HepG2 (cell line): ENCODE measurements at regions not wholly inside any gene's neighbourhood (a gene's known extent, or its start where the extent isn't known, plus 50 kb on each side); places are given as distances from the start of the nearest gene placed in this dataset.

ENCODE experiments used
- ATAC-seq: fragments of 200-7000 bp; cut with Tn5 transposase; 3 replicates; pipeline ENCODE4 v1.9.1; 2020; ENCODE audit warnings: mild to moderate bottlenecking, moderate library complexity
- BruUV-seq: library from RNA; stranded (reverse); fragments of 400-500 nt; replicated peaks from 2 replicates; lab custom pipeline; 2021; lab: Mats Ljungman, UMichigan
- CTCF ChIA-PET: fragments of 300-600 bp; formaldehyde crosslinking; extraction: SDS; loops from one replicate; lab custom pipeline; 2021; ENCODE audit warnings: low total read pairs, inconsistent platforms, low intra/inter-chr PET ratio; lab: Yijun Ruan, JAX
- POLR2A ChIA-PET: fragments of 350-600 bp; sonication (Branson Sonifier 250); formaldehyde crosslinking; loops from one replicate; lab custom pipeline; 2020; ENCODE audit warnings: antibody characterized with exemption, inconsistent platforms; lab: Yijun Ruan, JAX
- DNase-seq: peaks from one replicate; pipeline ENCODE4 v3.0.0-alpha.2; 2015; ENCODE audit warnings: low spot score
- FAIRE-seq: peaks from 3 replicates; lab custom pipeline; 2011; peaks lifted over from hg19 to GRCh38; lab: Jason Lieb, UNC
- H2AFZ ChIP-seq: one replicate; pipeline ENCODE4 v1.6.1; 2011; ENCODE audit warnings: low read length, inconsistent platforms
- H3K27ac ChIP-seq: fragments of 300-600 bp; 3 replicates; pipeline ENCODE4 v1.8.0; 2011; ENCODE audit warnings: mixed run types, mild to moderate bottlenecking, mixed read lengths, low read length, inconsistent platforms; ENCODE audit not compliant: insufficient read depth; ENCODE audit errors: extremely low read length
- H3K27me3 ChIP-seq, 2 experiments: fragments of 200-600 bp in 1 of 2; 2 replicates in 1 of 2; 3 replicates in 1 of 2; pipeline versions ENCODE4 v1.6.0 to v1.8.0; 2011; ENCODE audit warnings: low read length in 2 of 2, mild to moderate bottlenecking in 2 of 2, moderate library complexity in 2 of 2, inconsistent platforms in 1 of 2; ENCODE audit not compliant: insufficient read depth in 2 of 2, control insufficient read depth in 1 of 2
- H3K36me3 ChIP-seq, 2 experiments: fragments of 200-600 bp in 1 of 2; replicated peaks in 1 of 2; 2 replicates in 1 of 2; 3 replicates in 1 of 2; pipeline versions ENCODE4 v1.5.1 to v1.8.0; 2011; ENCODE audit warnings: low read length in 2 of 2, inconsistent platforms in 1 of 2; ENCODE audit not compliant: insufficient read depth in 2 of 2, control insufficient read depth in 1 of 2
- H3K4me1 ChIP-seq: 2 replicates; pipeline ENCODE4 v1.5.1; 2012; ENCODE audit warnings: low read length, inconsistent platforms; ENCODE audit not compliant: insufficient read depth
- H3K4me2 ChIP-seq: 2 replicates; pipeline ENCODE4 v1.6.0; 2011; ENCODE audit warnings: low read depth, low read length, inconsistent platforms
- H3K4me3 ChIP-seq, 3 experiments: fragments of 200-600 bp in 1 of 3; sonication (generic), shearing (Covaris generic) in 1 of 3; replicated peaks in 1 of 3; 2 replicates each; pipeline ENCODE4 v1.5.1; 2011 to 2016; ENCODE audit warnings: low read length in 3 of 3, inconsistent platforms in 2 of 3, low read depth in 2 of 3, mild to moderate bottlenecking in 2 of 3, control low read depth in 1 of 3, mixed read lengths in 1 of 3; ENCODE audit not compliant: insufficient read depth in 1 of 3
- H3K79me2 ChIP-seq: one replicate; pipeline ENCODE4 v1.6.1; 2011; ENCODE audit warnings: low read length, inconsistent platforms; ENCODE audit not compliant: insufficient read depth
- H3K9ac ChIP-seq: 2 replicates; pipeline ENCODE4 v1.6.0; 2011; ENCODE audit warnings: mild to moderate bottlenecking, low read depth, low read length, inconsistent platforms; ENCODE audit not compliant: insufficient read depth
- H3K9me3 ChIP-seq: 2 replicates; pipeline ENCODE4 v1.5.1; 2012; ENCODE audit warnings: mild to moderate bottlenecking, low read length
- H4K20me1 ChIP-seq: 2 replicates; pipeline ENCODE4 v1.6.0; 2011; ENCODE audit warnings: inconsistent platforms, mild to moderate bottlenecking, low read length, moderate library complexity; ENCODE audit not compliant: insufficient read depth
- ATAD3A ChIP-seq: sonication (generic); formaldehyde crosslinking; IDR thresholded peaks from 2 replicates; pipeline ENCODE4 v1.4.0; 2020; ENCODE audit warnings: missing genetic modification reagents
- ATRX ChIP-seq: sonication (generic); formaldehyde crosslinking; IDR thresholded peaks from 2 replicates; pipeline ENCODE4 v1.4.0; 2020; ENCODE audit warnings: missing genetic modification reagents, borderline replicate concordance
- BCL3 ChIP-seq: sonication (generic); formaldehyde crosslinking; IDR thresholded peaks from 2 replicates; pipeline ENCODE4 v1.5.1; 2020; ENCODE audit warnings: mild to moderate bottlenecking, missing genetic modification reagents, moderate library complexity
- CEBPG ChIP-seq: IDR thresholded peaks from 2 replicates; pipeline ENCODE4 v1.6.1; 2016
- ELF4 ChIP-seq: sonication (generic); formaldehyde crosslinking; IDR thresholded peaks from 2 replicates; pipeline ENCODE4 v1.5.0; 2020; ENCODE audit warnings: missing genetic modification reagents, mild to moderate bottlenecking, moderate library complexity, borderline replicate concordance
- IRF9 ChIP-seq: sonication (generic); formaldehyde crosslinking; IDR thresholded peaks from 2 replicates; pipeline ENCODE4 v1.8.0; 2022; ENCODE audit warnings: missing genetic modification reagents, mild to moderate bottlenecking, borderline replicate concordance
- KDM6A ChIP-seq: IDR thresholded peaks from 2 replicates; pipeline ENCODE4 v1.6.1; 2016; ENCODE audit warnings: low read depth
- KLF13 ChIP-seq: sonication (generic); formaldehyde crosslinking; IDR thresholded peaks from 2 replicates; pipeline ENCODE4 v1.4.0; 2020; ENCODE audit warnings: mild to moderate bottlenecking, missing genetic modification reagents
- MIER3 ChIP-seq: IDR thresholded peaks from 2 replicates; pipeline ENCODE4 v1.6.1; 2016; ENCODE audit warnings: missing compliant biosample characterization, borderline replicate concordance
- RBFOX2 ChIP-seq: fragments of 200-400 bp; formaldehyde crosslinking; IDR thresholded peaks from 2 replicates; pipeline ENCODE4 v1.6.1; 2017; ENCODE audit warnings: low read depth, mild to moderate bottlenecking, low read length
- RNF219 ChIP-seq: sonication (generic); formaldehyde crosslinking; IDR thresholded peaks from 2 replicates; pipeline ENCODE4 v1.5.0; 2020; ENCODE audit warnings: mild to moderate bottlenecking, missing genetic modification reagents
- RXRB ChIP-seq: IDR thresholded peaks from 2 replicates; pipeline ENCODE4 v1.6.1; 2016; ENCODE audit warnings: borderline replicate concordance, missing genetic modification reagents, missing compliant biosample characterization
- ZBTB38 ChIP-seq: sonication (generic); formaldehyde crosslinking; IDR thresholded peaks from 2 replicates; pipeline ENCODE4 v1.5.1; 2020; ENCODE audit warnings: mild to moderate bottlenecking, missing genetic modification reagents
- ZNF550 ChIP-seq: sonication (generic); formaldehyde crosslinking; IDR thresholded peaks from 2 replicates; pipeline ENCODE4 v1.4.0; 2020; ENCODE audit warnings: mild to moderate bottlenecking, missing genetic modification reagents, borderline replicate concordance
- ZNF552 ChIP-seq: sonication (generic); formaldehyde crosslinking; IDR thresholded peaks from 2 replicates; pipeline ENCODE4 v1.9.0; 2022; ENCODE audit warnings: missing genetic modification reagents, mild to moderate bottlenecking, borderline replicate concordance
- WGBS: methylation state at CpG from one replicate; pipeline ENCODE4 v1.1.6; 2017; ENCODE audit warnings: low lambda C conversion rate; 5-methylcytosine and 5-hydroxymethylcytosine counted together
- in situ Hi-C: cut with HindIII; loops from 2 replicates; pipeline ENCODE4 v1.10.0; 2017; ENCODE audit warnings: low pct_unique_long_range_greater_than_20kb; ENCODE audit not compliant: extremely low pct_ligation_motif_present
- intact Hi-C: fragments of 100-400 bp; cut with micrococcal nuclease; formaldehyde crosslinking; loops from one replicate; pipeline ENCODE4 v1.10.0; 2022; ENCODE audit not compliant: unreplicated experiment

DNA sequence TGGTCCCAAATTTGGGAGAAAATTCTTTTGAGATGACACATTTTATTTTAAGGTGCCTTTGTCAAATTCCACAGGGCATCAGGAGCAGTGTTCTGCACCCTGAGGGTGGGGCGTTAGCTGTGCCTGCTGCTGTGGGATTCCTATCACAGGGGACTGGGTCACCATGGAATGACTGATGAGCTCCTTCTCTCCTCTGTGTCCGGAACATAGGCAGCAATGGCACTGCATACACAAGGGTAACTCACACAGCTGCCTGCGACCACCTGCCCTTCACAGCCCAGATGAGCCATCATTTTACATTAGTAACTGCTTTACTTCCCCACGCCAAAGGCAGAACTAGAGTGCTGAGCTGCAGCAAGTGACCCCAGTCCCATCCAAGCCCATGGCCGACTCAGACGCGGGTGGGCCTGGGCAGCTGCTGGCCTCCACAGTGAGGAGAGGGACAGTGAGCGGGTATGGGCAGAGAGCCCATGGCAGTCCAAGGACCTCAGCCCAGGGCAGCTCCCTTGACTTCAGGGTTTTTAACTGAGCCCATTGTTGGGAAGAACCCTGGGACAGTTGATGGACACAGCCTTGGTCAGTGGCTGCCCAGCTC, 93.7 kb downstream of the GADD45G start:
- no peak for ATAC-seq
- Histone ChIP-seq H3K79me2 (no peaks in the 10 kb centered on the region), H3K9me3 (no peaks in the 10 kb centered on the region), H3K27ac (no peak overlapping the region), H3K9ac (no peak overlapping the region), H4K20me1 (no peaks in the 10 kb centered on the region), H3K27me3 (peaks cover 0 to 9% of the 10 kb centered on the region in 2 experiments; a peak in 2 of 5 replicates), H3K4me1 (peaks cover 11% of the 10 kb centered on the region), H3K4me2 (no peak overlapping the region), H3K4me3 (no peak overlapping the region), H3K36me3 (no peaks in the 10 kb centered on the region), H2AFZ (no peak overlapping the region)
- POLR2A ChIA-PET, result no interaction called here
- in situ Hi-C loops, result no loop called here
- WGBS, result 79% methylated on average over 6 of the region's 8 CpGs
- no peak for TF ChIP-seq BCL3 (CRISPR knock-in tag)
- TF ChIP-seq IRF9 (CRISPR knock-in tag), result no peak
- no peak for TF ChIP-seq CEBPG (CRISPR knock-in tag)
- TF ChIP-seq ZNF552 (CRISPR knock-in tag), result no peak
- DNase-seq, result no peak
- BruUV-seq, result no TSS peak
- CTCF ChIA-PET, result no interaction called here
- FAIRE-seq, result no peak
- intact Hi-C loops, result no loop called here

- no peaks in the 10 kb centered on the region for H3K79me2 ChIP-seq
- H3K36me3 ChIP-seq, result no peaks in the 10 kb centered on the region
- H3K4me2 ChIP-seq, result peak overlapping the region; percentile 14; the same call in 1 of the 2 replicates
- no peaks in the 10 kb centered on the region for H3K9me3 ChIP-seq
- BruUV-seq, result no TSS peak
- peaks cover 11% of the 10 kb centered on the region for H3K4me1 ChIP-seq
- peak; percentile 3 for DNase-seq
- no peak overlapping the region for H3K9ac ChIP-seq
- WGBS, result 12% methylated on average over 6 of the region's 11 CpGs
- peaks cover 0 to 4% of the 10 kb centered on the region in 2 experiments; a peak in 2 of 5 replicates for H3K27me3 ChIP-seq
- peak; percentile 88 for ATAC-seq
- no peak overlapping the region for H3K27ac ChIP-seq
- no peaks in the 10 kb centered on the region for H4K20me1 ChIP-seq
- in situ Hi-C loops (no loop called here), intact Hi-C loops (no loop called here)
- ChIA-PET CTCF (no interaction called here), POLR2A (no interaction called here)
- no peak for FAIRE-seq
- no peak overlapping the region for H2AFZ ChIP-seq
- no peak overlapping the region for H3K4me3 ChIP-seq
- no peak for TF ChIP-seq RBFOX2
- no peak for TF ChIP-seq ELF4 (CRISPR knock-in tag)
- no peak for TF ChIP-seq ZBTB38
- no peak for TF ChIP-seq ATRX (CRISPR knock-in tag)
- no peak for TF ChIP-seq KLF13 (CRISPR knock-in tag)
- no peak for TF ChIP-seq ATAD3A (CRISPR knock-in tag)
- TF ChIP-seq KDM6A, result 0 out of 2 replicates have a peak, but pooled peaks have one; percentile 21
- TF ChIP-seq MIER3 (CRISPR knock-in tag), result no peak
- TF ChIP-seq ZNF550, result no peak
- TF ChIP-seq RXRB (CRISPR knock-in tag), result 0 out of 2 replicates have a peak, but pooled peaks have one; percentile 26
- TF ChIP-seq RNF219 (CRISPR knock-in tag), result no peak
These were observed 94.8 kb downstream of the GADD45G start for GRCh38 chr9:89699646-89700045.
